ENCODE measurements at regions not wholly inside any gene's neighbourhood (a gene's known extent, or its start where the extent isn't known, plus 50 kb on each side); places are given as distances from the start of the nearest gene placed in this dataset.

GRCh38 chr3:18477620-18478019 is 52.5 kb upstream of the SATB1 start:
- no peak for DNase-seq (ENCODE audit: low read depth, low spot score)
- POLR2A ChIA-PET, result no interaction called here

More at GRCh38 chr3:18477620-18478019, 52.5 kb upstream of the SATB1 start:
- CTCF ChIA-PET, result no interaction called here
- no peak for TF ChIP-seq CTCF (IDR thresholded peaks at IDR 0.05; ENCODE audit: insufficient read depth, low read length, missing control alignments)
- H3K4me3 ChIP-seq (ENCODE audit: low read depth, low read length), result no peak overlapping the region

Measured in AG04449 (cell line).